Ishikawa (cell line): ENCODE measurements at regions not wholly inside any gene's neighbourhood (a gene's known extent, or its start where the extent isn't known, plus 50 kb on each side); places are given as distances from the start of the nearest gene placed in this dataset.

Experiments used
- CEBPB ChIP-seq: IDR thresholded peaks from 2 replicates; pipeline ENCODE4 v1.6.1; 2012
- CREB1 ChIP-seq: IDR thresholded peaks from 2 replicates; pipeline ENCODE4 v1.6.1; 2012; ENCODE audit warnings: low read depth
- EGR1 ChIP-seq: IDR thresholded peaks from 2 replicates; pipeline ENCODE4 v1.6.1; 2012
- EP300 ChIP-seq: IDR thresholded peaks from 2 replicates; pipeline ENCODE4 v1.6.1; 2012; ENCODE audit warnings: borderline replicate concordance
- FOXM1 ChIP-seq: IDR thresholded peaks from 2 replicates; pipeline ENCODE4 v1.6.1; 2012; ENCODE audit warnings: low read depth, borderline replicate concordance
- NFIC ChIP-seq: IDR thresholded peaks from 2 replicates; pipeline ENCODE4 v1.6.1; 2012
- RAD21 ChIP-seq: IDR thresholded peaks from 2 replicates; pipeline ENCODE4 v1.6.1; 2012; ENCODE audit warnings: low read depth
- TAF1 ChIP-seq: IDR thresholded peaks from 2 replicates; pipeline ENCODE4 v1.6.1; 2012; ENCODE audit warnings: low read depth, mild to moderate bottlenecking
- TCF12 ChIP-seq: IDR thresholded peaks from 2 replicates; pipeline ENCODE4 v1.6.1; 2012; ENCODE audit warnings: low read depth
- TEAD4 ChIP-seq: IDR thresholded peaks from 2 replicates; pipeline ENCODE4 v1.6.1; 2012
- USF1 ChIP-seq: IDR thresholded peaks from 2 replicates; pipeline ENCODE4 v1.6.1; 2012
- YY1 ChIP-seq: IDR thresholded peaks from 2 replicates; pipeline ENCODE4 v1.6.1; 2012; ENCODE audit warnings: low read depth
- ZBTB7A ChIP-seq: IDR thresholded peaks from 2 replicates; pipeline ENCODE4 v1.6.1; 2012; ENCODE audit warnings: low read depth
- TF ChIP-seq, protein P1 (sequence below): IDR thresholded peaks from 2 replicates; pipeline ENCODE4 v1.6.1; 2012; ENCODE audit warnings: low read depth, mild to moderate bottlenecking
- TF ChIP-seq, protein P2 (sequence below): IDR thresholded peaks from 2 replicates; pipeline ENCODE4 v1.6.1; 2012

GRCh38 chr3:71862371-71863140, 77.6 kb upstream of the PROK2 start:
- TF ChIP-seq FOXM1 (no peak), TEAD4 (no peak), CREB1 (no peak), EGR1 (no peak), YY1 (no peak), CEBPB (no peak), TAF1 (no peak), TCF12 (no peak), ZBTB7A (no peak)

- TF ChIP-seq CREB1 (no peak), YY1 (no peak), TEAD4 (no peak), RAD21 (peak; percentile 84), NFIC (peak; percentile 79), CEBPB (no peak), EGR1 (no peak)
Observed at GRCh38 chr3:71859123-71859519, 74.2 kb upstream of the PROK2 start.

- no peak for TF ChIP-seq TAF1
- no peak for TF ChIP-seq NFIC
- TF ChIP-seq, protein P1, sequence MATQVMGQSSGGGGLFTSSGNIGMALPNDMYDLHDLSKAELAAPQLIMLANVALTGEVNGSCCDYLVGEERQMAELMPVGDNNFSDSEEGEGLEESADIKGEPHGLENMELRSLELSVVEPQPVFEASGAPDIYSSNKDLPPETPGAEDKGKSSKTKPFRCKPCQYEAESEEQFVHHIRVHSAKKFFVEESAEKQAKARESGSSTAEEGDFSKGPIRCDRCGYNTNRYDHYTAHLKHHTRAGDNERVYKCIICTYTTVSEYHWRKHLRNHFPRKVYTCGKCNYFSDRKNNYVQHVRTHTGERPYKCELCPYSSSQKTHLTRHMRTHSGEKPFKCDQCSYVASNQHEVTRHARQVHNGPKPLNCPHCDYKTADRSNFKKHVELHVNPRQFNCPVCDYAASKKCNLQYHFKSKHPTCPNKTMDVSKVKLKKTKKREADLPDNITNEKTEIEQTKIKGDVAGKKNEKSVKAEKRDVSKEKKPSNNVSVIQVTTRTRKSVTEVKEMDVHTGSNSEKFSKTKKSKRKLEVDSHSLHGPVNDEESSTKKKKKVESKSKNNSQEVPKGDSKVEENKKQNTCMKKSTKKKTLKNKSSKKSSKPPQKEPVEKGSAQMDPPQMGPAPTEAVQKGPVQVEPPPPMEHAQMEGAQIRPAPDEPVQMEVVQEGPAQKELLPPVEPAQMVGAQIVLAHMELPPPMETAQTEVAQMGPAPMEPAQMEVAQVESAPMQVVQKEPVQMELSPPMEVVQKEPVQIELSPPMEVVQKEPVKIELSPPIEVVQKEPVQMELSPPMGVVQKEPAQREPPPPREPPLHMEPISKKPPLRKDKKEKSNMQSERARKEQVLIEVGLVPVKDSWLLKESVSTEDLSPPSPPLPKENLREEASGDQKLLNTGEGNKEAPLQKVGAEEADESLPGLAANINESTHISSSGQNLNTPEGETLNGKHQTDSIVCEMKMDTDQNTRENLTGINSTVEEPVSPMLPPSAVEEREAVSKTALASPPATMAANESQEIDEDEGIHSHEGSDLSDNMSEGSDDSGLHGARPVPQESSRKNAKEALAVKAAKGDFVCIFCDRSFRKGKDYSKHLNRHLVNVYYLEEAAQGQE = no peak
- no peak for TF ChIP-seq ZBTB7A
- TF ChIP-seq EGR1 = no peak
- no peak for TF ChIP-seq TEAD4
- TF ChIP-seq EP300 = no peak
- no peak for TF ChIP-seq YY1
- TF ChIP-seq FOXM1 = no peak
- no peak for TF ChIP-seq CEBPB
- TF ChIP-seq, protein P2, sequence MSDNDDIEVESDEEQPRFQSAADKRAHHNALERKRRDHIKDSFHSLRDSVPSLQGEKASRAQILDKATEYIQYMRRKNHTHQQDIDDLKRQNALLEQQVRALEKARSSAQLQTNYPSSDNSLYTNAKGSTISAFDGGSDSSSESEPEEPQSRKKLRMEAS = no peak
- no peak for TF ChIP-seq CREB1
- no peak for TF ChIP-seq USF1
- TF ChIP-seq RAD21 = no peak
- no peak for TF ChIP-seq TCF12
Observed at GRCh38 chr3:71858503-71859122, 73.7 kb upstream of the PROK2 start.

GRCh38 chr3:71857956-71858355, 73.0 kb upstream of the PROK2 start:
- TF ChIP-seq YY1 = no peak
- TF ChIP-seq NFIC = no peak
- no peak for TF ChIP-seq EGR1
- no peak for TF ChIP-seq FOXM1
- no peak for TF ChIP-seq TCF12
- no peak for TF ChIP-seq EP300
- no peak for TF ChIP-seq TEAD4
- TF ChIP-seq CEBPB = no peak
- TF ChIP-seq USF1 = no peak
- TF ChIP-seq TAF1 = no peak
- no peak for TF ChIP-seq CREB1
- TF ChIP-seq ZBTB7A = no peak
- TF ChIP-seq, protein P2 = no peak
- TF ChIP-seq, protein P1 = no peak

DNA sequence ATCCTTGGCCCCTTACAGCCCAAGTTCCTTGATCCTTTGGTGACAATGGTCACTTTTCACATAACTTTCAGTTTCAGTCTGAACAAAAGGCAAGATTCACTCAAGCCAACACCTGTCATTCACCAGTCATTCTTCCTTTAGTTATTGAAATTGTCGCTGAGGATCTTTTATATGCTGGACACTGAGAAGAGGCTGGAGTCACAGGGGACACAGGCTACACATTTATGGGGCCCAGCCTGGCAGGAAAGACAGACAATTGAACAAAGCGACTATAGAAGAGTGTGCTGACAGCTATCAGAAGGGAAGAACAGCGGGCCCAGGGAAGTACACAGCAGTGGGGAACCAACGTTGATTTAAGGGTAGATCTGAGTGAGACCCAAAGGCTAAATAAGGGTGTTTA, 69.8 kb upstream of the PROK2 start:
- TF ChIP-seq TCF12 (no peak), NFIC (no peak), RAD21 (no peak), ZBTB7A (no peak), CEBPB (no peak)
- TF ChIP-seq, protein P1 = no peak
